ENCODE measurements at regions not wholly inside any gene's neighbourhood (a gene's known extent, or its start where the extent isn't known, plus 50 kb on each side); places are given as distances from the start of the nearest gene placed in this dataset.

DNA sequence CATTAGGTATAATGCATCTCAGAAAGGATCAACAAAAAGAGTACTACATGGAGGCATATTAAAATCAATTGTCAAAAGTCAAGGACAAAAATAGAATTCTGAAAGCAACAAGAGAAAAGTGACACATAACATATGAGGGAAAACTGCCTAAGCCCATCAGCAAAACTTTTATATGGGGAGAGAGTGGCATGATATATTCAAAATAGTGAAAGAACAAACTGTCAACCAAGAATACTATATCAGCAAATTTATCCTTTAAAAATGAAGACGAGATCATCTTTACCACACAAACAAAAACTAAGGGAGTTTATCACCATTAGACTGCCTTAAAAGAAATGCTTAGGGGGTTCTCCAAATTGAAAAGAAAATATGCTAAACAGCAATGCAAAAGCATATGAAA is 86.4 kb upstream of the CHRDL1 start:
- TF ChIP-seq, protein P1, sequence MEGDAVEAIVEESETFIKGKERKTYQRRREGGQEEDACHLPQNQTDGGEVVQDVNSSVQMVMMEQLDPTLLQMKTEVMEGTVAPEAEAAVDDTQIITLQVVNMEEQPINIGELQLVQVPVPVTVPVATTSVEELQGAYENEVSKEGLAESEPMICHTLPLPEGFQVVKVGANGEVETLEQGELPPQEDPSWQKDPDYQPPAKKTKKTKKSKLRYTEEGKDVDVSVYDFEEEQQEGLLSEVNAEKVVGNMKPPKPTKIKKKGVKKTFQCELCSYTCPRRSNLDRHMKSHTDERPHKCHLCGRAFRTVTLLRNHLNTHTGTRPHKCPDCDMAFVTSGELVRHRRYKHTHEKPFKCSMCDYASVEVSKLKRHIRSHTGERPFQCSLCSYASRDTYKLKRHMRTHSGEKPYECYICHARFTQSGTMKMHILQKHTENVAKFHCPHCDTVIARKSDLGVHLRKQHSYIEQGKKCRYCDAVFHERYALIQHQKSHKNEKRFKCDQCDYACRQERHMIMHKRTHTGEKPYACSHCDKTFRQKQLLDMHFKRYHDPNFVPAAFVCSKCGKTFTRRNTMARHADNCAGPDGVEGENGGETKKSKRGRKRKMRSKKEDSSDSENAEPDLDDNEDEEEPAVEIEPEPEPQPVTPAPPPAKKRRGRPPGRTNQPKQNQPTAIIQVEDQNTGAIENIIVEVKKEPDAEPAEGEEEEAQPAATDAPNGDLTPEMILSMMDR (IDR thresholded peaks at IDR 0.05) = no peak
- no peak for TF ChIP-seq POLR2A (IDR thresholded peaks at IDR 0.05; ENCODE audit: low read length)
- TF ChIP-seq SMC3 (IDR thresholded peaks at IDR 0.05) = no peak
- TF ChIP-seq, protein P2, sequence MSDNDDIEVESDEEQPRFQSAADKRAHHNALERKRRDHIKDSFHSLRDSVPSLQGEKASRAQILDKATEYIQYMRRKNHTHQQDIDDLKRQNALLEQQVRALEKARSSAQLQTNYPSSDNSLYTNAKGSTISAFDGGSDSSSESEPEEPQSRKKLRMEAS (IDR thresholded peaks at IDR 0.05) = no peak
- TF ChIP-seq RARB (CRISPR knock-in tag; IDR thresholded peaks at IDR 0.05) = no peak
- TF ChIP-seq SREBF2 (IDR thresholded peaks at IDR 0.05) = no peak
- TF ChIP-seq RAD21 (conservative IDR thresholded peaks at IDR 0.05 in 1 of 2, IDR thresholded peaks at IDR 0.05 in 1 of 2) = no peak
- TF ChIP-seq, protein P3, sequence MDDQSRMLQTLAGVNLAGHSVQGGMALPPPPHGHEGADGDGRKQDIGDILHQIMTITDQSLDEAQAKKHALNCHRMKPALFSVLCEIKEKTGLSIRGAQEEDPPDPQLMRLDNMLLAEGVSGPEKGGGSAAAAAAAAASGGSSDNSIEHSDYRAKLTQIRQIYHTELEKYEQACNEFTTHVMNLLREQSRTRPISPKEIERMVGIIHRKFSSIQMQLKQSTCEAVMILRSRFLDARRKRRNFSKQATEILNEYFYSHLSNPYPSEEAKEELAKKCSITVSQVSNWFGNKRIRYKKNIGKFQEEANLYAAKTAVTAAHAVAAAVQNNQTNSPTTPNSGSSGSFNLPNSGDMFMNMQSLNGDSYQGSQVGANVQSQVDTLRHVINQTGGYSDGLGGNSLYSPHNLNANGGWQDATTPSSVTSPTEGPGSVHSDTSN (IDR thresholded peaks at IDR 0.05) = no peak
- TF ChIP-seq, protein P4, sequence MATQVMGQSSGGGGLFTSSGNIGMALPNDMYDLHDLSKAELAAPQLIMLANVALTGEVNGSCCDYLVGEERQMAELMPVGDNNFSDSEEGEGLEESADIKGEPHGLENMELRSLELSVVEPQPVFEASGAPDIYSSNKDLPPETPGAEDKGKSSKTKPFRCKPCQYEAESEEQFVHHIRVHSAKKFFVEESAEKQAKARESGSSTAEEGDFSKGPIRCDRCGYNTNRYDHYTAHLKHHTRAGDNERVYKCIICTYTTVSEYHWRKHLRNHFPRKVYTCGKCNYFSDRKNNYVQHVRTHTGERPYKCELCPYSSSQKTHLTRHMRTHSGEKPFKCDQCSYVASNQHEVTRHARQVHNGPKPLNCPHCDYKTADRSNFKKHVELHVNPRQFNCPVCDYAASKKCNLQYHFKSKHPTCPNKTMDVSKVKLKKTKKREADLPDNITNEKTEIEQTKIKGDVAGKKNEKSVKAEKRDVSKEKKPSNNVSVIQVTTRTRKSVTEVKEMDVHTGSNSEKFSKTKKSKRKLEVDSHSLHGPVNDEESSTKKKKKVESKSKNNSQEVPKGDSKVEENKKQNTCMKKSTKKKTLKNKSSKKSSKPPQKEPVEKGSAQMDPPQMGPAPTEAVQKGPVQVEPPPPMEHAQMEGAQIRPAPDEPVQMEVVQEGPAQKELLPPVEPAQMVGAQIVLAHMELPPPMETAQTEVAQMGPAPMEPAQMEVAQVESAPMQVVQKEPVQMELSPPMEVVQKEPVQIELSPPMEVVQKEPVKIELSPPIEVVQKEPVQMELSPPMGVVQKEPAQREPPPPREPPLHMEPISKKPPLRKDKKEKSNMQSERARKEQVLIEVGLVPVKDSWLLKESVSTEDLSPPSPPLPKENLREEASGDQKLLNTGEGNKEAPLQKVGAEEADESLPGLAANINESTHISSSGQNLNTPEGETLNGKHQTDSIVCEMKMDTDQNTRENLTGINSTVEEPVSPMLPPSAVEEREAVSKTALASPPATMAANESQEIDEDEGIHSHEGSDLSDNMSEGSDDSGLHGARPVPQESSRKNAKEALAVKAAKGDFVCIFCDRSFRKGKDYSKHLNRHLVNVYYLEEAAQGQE (IDR thresholded peaks at IDR 0.05) = no peak
- no peak for TF ChIP-seq MYC (IDR thresholded peaks at IDR 0.05; ENCODE audit: borderline replicate concordance, low read length)
- no peak for TF ChIP-seq ESRRA (IDR thresholded peaks at IDR 0.05; ENCODE audit: borderline replicate concordance, low read length)
- TF ChIP-seq, protein P5, sequence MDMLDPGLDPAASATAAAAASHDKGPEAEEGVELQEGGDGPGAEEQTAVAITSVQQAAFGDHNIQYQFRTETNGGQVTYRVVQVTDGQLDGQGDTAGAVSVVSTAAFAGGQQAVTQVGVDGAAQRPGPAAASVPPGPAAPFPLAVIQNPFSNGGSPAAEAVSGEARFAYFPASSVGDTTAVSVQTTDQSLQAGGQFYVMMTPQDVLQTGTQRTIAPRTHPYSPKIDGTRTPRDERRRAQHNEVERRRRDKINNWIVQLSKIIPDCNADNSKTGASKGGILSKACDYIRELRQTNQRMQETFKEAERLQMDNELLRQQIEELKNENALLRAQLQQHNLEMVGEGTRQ (IDR thresholded peaks at IDR 0.05) = no peak
